ENCODE measurements at regions not wholly inside any gene's neighbourhood (a gene's known extent, or its start where the extent isn't known, plus 50 kb on each side); places are given as distances from the start of the nearest gene placed in this dataset.

- TF ChIP-seq CEBPB (IDR thresholded peaks at IDR 0.05) (no peak), TAF1 (IDR thresholded peaks at IDR 0.05; ENCODE audit: low read depth) (no peak), RAD21 (IDR thresholded peaks at IDR 0.05; ENCODE audit: low read depth) (no peak), EGR1 (IDR thresholded peaks at IDR 0.05) (no peak), EP300 (IDR thresholded peaks at IDR 0.05; ENCODE audit: borderline replicate concordance) (no peak), ZBTB7A (IDR thresholded peaks at IDR 0.05; ENCODE audit: low read depth) (no peak), YY1 (IDR thresholded peaks at IDR 0.05; ENCODE audit: low read depth) (no peak), TEAD4 (IDR thresholded peaks at IDR 0.05) (no peak), NFIC (IDR thresholded peaks at IDR 0.05) (no peak), FOXM1 (IDR thresholded peaks at IDR 0.05; ENCODE audit: borderline replicate concordance, low read depth) (no peak), CREB1 (IDR thresholded peaks at IDR 0.05; ENCODE audit: low read depth) (no peak)
- TF ChIP-seq, protein P1, sequence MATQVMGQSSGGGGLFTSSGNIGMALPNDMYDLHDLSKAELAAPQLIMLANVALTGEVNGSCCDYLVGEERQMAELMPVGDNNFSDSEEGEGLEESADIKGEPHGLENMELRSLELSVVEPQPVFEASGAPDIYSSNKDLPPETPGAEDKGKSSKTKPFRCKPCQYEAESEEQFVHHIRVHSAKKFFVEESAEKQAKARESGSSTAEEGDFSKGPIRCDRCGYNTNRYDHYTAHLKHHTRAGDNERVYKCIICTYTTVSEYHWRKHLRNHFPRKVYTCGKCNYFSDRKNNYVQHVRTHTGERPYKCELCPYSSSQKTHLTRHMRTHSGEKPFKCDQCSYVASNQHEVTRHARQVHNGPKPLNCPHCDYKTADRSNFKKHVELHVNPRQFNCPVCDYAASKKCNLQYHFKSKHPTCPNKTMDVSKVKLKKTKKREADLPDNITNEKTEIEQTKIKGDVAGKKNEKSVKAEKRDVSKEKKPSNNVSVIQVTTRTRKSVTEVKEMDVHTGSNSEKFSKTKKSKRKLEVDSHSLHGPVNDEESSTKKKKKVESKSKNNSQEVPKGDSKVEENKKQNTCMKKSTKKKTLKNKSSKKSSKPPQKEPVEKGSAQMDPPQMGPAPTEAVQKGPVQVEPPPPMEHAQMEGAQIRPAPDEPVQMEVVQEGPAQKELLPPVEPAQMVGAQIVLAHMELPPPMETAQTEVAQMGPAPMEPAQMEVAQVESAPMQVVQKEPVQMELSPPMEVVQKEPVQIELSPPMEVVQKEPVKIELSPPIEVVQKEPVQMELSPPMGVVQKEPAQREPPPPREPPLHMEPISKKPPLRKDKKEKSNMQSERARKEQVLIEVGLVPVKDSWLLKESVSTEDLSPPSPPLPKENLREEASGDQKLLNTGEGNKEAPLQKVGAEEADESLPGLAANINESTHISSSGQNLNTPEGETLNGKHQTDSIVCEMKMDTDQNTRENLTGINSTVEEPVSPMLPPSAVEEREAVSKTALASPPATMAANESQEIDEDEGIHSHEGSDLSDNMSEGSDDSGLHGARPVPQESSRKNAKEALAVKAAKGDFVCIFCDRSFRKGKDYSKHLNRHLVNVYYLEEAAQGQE (IDR thresholded peaks at IDR 0.05; ENCODE audit: low read depth), result no peak
- TF ChIP-seq, protein P2, sequence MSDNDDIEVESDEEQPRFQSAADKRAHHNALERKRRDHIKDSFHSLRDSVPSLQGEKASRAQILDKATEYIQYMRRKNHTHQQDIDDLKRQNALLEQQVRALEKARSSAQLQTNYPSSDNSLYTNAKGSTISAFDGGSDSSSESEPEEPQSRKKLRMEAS (IDR thresholded peaks at IDR 0.05), result no peak
- TF ChIP-seq, protein P3, sequence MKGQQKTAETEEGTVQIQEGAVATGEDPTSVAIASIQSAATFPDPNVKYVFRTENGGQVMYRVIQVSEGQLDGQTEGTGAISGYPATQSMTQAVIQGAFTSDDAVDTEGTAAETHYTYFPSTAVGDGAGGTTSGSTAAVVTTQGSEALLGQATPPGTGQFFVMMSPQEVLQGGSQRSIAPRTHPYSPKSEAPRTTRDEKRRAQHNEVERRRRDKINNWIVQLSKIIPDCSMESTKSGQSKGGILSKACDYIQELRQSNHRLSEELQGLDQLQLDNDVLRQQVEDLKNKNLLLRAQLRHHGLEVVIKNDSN (IDR thresholded peaks at IDR 0.05), result no peak
Observed at GRCh38 chr15:70150405-70150747, 52.7 kb upstream of the TLE3 start.

Measured in Ishikawa (cell line).